Dermis blood vessel endothelial cell (primary cell): ENCODE measurements at regions not wholly inside any gene's neighbourhood (a gene's known extent, or its start where the extent isn't known, plus 50 kb on each side); places are given as distances from the start of the nearest gene placed in this dataset.
"Not testable (repeated sequence)": the region's sequence is repeated elsewhere in the genome, so short reads cannot be mapped to it uniquely, and the experiment has no call there.

Source experiments
- DNase-seq: peaks from one replicate; pipeline ENCODE4 v3.0.0; 2010

DNA sequence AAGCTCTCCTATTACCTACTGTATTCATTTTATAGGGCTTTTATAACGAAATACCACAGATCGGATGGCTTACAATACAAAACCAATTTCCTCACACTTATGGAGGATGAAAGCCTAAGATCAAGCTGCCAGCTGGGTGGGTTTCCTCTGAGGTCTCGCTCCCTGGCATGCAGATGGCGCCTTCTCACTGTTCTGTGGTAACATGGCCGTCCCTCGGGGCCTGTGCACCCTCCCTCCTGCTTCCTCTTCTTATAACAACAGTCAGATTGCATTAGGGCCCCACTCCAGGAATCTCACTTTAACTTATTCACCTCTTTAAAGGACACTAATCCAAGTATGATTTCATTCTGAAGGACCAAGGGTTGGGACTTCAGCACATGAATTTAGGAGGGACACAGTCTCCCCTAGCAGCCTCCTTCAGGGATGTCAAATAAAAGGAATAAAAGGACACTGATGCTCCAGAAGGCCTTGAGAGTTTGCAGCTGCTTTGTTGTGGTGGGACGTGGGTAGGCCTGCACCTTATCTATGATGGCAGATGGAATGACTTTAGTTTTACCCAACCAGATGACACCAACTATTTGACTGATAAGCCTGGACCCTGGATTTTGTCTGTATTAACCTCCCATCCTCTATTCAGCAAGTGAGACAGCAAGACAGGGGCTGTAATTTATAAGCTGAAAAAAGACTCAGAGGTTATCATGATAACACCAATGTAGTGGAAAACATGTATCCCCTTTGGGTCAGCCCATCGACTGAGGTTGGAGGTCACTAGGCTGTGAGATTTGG lies 455.3 kb downstream of the TMEM121 start:
- DNase-seq: not testable (repeated sequence)

- DNase-seq: no peak
Measured at GRCh38 chr14:105982664-105983063, 456.3 kb downstream of the TMEM121 start.

GRCh38 chr14:105986894-105987284 lies 460.5 kb downstream of the TMEM121 start:
- DNase-seq: no peak

DNA sequence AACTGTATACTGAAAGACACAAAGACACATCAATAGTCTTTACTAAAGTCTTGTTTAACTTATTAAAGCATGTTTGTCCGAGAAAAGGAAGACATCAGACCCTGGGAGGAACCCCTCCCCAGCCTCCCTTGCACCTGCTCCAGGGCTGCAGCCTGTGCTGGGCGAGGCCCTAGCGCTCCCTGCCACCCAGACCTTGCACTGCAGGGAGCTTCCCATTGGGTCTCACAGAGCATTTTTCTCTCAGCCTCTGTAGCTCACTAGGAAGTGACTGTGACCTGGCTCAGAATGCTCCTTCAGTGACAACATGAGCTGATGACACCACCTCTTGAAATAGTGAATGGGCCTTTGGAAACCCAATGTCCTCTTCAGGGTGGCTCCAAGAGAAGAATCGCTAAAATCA lies 461.2 kb downstream of the TMEM121 start:
- no peak for DNase-seq

- DNase-seq: no peak
Measured at GRCh38 chr14:105989566-105990302, 463.4 kb downstream of the TMEM121 start.

GRCh38 chr14:105991677-105992076 lies 465.3 kb downstream of the TMEM121 start:
- DNase-seq: not testable (repeated sequence)

DNA sequence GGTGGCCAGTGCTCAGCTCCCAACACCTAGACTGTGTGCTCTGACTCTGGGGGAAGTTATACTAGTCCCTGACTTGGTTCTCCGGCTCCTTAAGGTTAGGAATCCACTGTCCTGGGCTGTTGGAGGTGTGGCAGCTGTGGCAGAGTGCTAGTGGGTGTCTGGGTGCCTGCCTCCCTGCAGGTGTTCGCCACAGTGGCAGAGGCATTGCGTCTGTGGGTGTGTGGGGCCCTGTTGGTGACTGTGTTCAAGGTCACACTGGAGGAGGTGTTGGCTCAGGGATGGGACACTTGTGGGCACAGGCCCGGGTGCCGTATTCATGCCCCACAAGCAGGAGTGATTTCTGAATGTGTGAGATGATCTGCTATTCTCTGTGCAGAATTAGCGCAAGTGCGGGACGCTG lies 467.4 kb downstream of the TMEM121 start:
- no peak for DNase-seq

DNA sequence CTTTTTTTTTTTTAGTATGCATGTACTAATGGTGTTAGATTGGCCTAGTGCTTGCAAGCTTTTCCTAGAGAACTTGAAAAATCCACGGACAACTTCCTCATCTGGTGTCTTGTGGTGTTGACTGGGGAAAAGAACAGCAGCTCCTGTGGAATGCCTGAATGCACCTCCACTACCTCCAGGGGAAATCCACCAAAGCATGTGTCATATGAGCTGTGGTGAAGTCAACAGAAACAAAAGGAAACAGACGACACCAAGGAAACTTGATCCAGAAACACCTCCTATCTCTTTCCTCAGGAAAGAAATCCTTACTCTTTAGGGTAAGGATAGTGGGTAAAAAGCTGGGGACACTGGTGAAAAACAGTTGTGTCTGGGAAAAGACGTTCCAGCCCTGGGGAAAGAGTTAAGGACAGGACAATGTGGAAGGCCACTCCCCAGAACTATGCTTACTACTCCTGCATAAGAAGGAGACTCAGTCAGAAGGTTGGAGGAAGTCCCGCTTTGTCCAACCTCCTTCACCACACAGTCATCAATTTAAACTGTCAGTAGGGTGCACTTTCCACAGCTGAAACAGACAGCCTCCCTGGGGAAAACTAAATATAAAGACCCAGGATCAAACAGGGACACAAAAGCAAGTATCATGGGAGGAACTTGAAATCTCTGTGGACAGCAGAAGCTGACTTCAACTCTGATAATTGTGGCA lies 468.8 kb downstream of the TMEM121 start:
- DNase-seq: not testable (repeated sequence)

DNA sequence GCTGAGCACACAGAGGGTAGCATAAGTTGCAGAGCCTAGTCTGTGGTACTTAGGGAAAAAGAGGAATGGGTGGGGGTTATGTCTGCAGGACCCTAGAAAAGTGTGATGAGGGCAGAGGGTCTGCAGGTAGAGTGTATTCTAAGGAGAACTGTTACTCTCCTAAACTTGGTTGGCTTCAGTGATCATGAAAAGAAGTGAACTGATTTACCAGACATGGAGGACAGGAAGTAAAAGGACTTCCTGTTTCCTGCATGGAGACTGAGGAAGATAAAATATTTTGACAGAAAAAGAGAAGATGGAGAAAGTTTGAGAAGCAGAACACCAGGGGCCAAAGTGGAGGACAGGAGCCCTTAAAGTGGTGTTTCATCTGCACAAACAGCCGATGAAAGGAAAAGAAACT lies 472.2 kb downstream of the TMEM121 start:
- not testable (repeated sequence) for DNase-seq

GRCh38 chr14:105999361-106000028 lies 473.1 kb downstream of the TMEM121 start:
- peak; percentile 18 for DNase-seq

DNA sequence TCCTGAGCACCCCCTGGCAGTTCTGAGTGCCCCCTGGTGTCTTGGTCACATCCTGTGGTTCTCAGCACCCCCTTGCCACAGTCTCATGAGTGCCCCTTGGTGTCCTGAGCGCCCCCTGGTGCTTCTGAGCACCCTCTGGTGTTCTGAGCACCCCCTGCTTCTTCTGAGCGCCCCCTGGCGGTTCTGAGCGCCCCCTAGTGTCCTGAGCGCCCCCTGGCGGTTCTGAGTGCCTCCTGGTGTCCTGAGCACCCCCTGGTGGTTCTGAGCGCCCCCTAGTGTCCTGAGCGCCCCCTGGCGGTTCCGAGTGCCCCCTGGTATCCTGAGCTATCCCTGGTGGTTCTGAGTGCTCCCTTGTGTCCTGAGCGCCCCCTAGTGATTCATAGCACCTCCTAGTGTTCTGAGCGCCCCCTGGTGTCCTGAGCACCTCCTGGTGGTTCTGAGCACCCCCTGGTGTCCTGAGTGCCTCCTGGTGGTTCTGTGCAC lies 473.7 kb downstream of the TMEM121 start:
- not testable (repeated sequence) for DNase-seq

- DNase-seq: not testable (repeated sequence)
Measured at GRCh38 chr14:106001277-106001676, 474.9 kb downstream of the TMEM121 start.

- DNase-seq: no peak
Measured at GRCh38 chr14:106003351-106003750, 477.0 kb downstream of the TMEM121 start.

- DNase-seq: not testable (repeated sequence)
Measured at GRCh38 chr14:106004937-106005795, 478.8 kb downstream of the TMEM121 start.

DNA sequence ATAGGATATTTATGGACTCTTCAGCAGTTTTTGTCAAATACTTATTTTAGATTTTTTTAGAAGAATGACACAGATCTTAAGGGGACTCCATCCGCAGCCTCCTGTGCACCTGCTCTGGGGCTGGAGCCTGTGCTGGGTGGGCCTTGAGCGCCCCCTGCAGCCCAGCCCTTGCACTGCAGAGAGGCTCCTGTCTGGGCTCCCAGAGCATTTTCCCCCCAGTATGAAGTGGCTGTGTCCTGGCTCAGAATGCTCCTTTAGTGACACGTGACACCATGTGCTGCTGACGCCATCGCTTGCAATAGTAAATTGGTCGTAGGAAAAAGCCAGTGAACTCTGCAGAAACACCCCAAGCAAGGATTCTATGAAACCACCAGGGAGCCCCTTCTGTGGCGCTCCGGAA lies 479.7 kb downstream of the TMEM121 start:
- not testable (repeated sequence) for DNase-seq

GRCh38 chr14:106006716-106007115 lies 480.3 kb downstream of the TMEM121 start:
- DNase-seq: not testable (repeated sequence)

GRCh38 chr14:106010783-106011182 lies 484.4 kb downstream of the TMEM121 start:
- no peak for DNase-seq

GRCh38 chr14:106011631-106012360 lies 485.4 kb downstream of the TMEM121 start:
- DNase-seq: peak; percentile 30

- not testable (repeated sequence) for DNase-seq
Measured at GRCh38 chr14:106012361-106012725, 486.0 kb downstream of the TMEM121 start.

DNA sequence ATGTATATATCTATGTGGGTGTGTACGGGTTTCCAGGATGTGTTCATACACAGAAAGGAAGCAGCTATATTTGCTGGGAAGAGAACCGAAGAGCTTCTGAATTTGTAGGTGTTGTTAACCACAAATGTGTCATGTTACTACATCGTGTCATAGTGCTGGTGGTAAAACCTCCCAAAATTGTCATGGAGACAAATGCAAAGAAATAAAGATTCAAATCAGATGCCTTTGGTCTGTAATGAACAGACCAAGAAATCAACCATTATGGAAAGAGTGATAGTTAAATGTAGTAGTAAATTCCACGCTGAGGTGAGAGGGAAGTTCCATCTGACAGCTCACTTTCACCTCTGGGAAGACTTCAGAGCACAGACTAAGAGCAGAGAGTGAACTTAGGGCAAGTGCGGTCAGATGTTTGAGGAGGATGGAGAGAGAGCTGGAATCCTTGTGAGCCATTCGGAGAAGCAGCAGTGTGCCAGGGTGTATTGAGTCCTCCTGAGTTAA lies 487.5 kb downstream of the TMEM121 start:
- no peak for DNase-seq

GRCh38 chr14:106017952-106018351 lies 491.6 kb downstream of the TMEM121 start:
- not testable (repeated sequence) for DNase-seq
